Endothelial cell of umbilical vein (primary cell): ENCODE measurements at regions not wholly inside any gene's neighbourhood (a gene's known extent, or its start where the extent isn't known, plus 50 kb on each side); places are given as distances from the start of the nearest gene placed in this dataset.

Experiments
- EZH2 ChIP-seq: IDR thresholded peaks from 2 replicates; pipeline ENCODE4 v1.6.1; 2012; ENCODE audit warnings: borderline replicate concordance, low read depth, mild to moderate bottlenecking, moderate library complexity, low read length, inconsistent platforms; ENCODE audit not compliant: severe bottlenecking
- POLR2A ChIP-seq: IDR thresholded peaks from 2 replicates; pipeline ENCODE4 v1.6.1; 2012; ENCODE audit warnings: low read depth, mild to moderate bottlenecking, control low read depth, low read length
- POLR2AphosphoS5 ChIP-seq: IDR thresholded peaks from 2 replicates; pipeline ENCODE4 v1.6.1; 2012; ENCODE audit warnings: low read depth, mild to moderate bottlenecking, control low read depth, low read length, moderate library complexity; ENCODE audit not compliant: insufficient read depth
- TF ChIP-seq, protein P1 (sequence below), 2 donors: IDR thresholded peaks; 1 replicate in 1 of 2; 2 replicates in 1 of 2; pipeline ENCODE4 v1.5.1; 2011; ENCODE audit warnings: low read length in 2 of 2, mild to moderate bottlenecking in 2 of 2, moderate library complexity in 2 of 2, control low read depth in 1 of 2, inconsistent platforms in 1 of 2, low read depth in 1 of 2; ENCODE audit not compliant: insufficient read depth in 1 of 2; ENCODE audit errors: extremely low read depth in 1 of 2
- TF ChIP-seq, protein P2 (sequence below): IDR thresholded peaks from 2 replicates; pipeline ENCODE4 v1.6.1; 2011; ENCODE audit not compliant: insufficient read depth, insufficient read length

DNA sequence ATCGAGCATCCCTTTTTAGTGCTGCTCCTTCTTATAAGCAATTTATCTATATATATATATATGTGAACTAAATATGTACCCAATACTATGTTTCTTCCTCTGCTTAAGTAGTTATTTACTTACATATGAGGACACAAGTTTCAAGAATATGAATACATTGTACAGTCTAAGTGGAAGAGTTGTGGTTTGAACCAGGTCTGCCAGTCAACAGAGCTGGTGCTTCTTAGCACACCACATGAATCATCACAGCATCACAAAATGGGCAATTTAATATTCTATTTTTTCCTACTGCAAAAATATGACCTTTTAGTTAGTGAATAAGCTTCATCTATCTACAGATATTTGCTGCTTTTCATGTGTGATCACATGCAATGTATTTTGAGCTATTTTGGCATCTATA lies 64.4 kb upstream of the SPAG16 start:
- TF ChIP-seq EZH2 = no peak
- no peak for TF ChIP-seq POLR2A
- TF ChIP-seq, protein P1, sequence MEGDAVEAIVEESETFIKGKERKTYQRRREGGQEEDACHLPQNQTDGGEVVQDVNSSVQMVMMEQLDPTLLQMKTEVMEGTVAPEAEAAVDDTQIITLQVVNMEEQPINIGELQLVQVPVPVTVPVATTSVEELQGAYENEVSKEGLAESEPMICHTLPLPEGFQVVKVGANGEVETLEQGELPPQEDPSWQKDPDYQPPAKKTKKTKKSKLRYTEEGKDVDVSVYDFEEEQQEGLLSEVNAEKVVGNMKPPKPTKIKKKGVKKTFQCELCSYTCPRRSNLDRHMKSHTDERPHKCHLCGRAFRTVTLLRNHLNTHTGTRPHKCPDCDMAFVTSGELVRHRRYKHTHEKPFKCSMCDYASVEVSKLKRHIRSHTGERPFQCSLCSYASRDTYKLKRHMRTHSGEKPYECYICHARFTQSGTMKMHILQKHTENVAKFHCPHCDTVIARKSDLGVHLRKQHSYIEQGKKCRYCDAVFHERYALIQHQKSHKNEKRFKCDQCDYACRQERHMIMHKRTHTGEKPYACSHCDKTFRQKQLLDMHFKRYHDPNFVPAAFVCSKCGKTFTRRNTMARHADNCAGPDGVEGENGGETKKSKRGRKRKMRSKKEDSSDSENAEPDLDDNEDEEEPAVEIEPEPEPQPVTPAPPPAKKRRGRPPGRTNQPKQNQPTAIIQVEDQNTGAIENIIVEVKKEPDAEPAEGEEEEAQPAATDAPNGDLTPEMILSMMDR (IDR thresholded peaks at IDR 0.05; ENCODE audit: extremely low read depth in 1 of 2, insufficient read depth in 1 of 2, low read depth in 1 of 2, low read length in 2 of 2) = no peak
- no peak for TF ChIP-seq POLR2AphosphoS5
- TF ChIP-seq, protein P2, sequence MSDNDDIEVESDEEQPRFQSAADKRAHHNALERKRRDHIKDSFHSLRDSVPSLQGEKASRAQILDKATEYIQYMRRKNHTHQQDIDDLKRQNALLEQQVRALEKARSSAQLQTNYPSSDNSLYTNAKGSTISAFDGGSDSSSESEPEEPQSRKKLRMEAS = no peak
